Dermis blood vessel endothelial cell (primary cell): ENCODE measurements at regions not wholly inside any gene's neighbourhood (a gene's known extent, or its start where the extent isn't known, plus 50 kb on each side); places are given as distances from the start of the nearest gene placed in this dataset.
"Not testable (repeated sequence)": the region's sequence is repeated elsewhere in the genome, so short reads cannot be mapped to it uniquely, and the experiment has no call there.

ENCODE experiments used
- DNase-seq: peaks from one replicate; pipeline ENCODE4 v3.0.0; 2010

DNA sequence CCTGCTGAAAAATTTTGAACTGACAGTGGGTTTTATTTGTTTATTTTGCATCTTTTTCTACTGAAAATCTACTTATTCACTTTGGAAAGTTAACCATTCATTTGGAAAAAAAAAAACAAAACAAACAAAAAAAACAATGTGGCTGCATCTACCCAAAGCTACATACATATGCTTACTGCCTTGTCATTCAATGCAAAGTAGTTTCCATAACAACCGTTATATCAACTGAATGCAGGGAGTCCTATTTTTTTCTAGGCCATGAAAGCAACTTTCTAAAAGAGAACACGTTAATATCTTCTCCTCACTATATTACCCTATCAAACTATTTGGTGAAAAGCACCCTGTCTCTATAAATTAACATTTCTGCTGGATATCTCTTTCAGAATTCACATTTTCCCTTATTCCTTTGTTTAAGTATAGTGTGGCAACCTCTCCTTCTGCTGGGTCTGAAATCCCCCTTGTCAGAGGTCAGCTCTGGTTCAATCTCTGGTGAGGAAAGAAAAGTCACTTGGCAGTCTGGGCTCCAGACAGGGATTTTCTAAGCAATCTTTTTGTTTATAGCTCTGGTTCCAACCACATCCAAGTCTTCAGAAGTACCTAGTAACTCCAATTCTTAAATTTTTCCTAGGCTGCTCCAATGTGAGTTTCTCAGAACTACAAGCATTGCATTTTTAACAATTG, 528.4 kb upstream of the TOM1L1 start:
- DNase-seq = no peak

DNA sequence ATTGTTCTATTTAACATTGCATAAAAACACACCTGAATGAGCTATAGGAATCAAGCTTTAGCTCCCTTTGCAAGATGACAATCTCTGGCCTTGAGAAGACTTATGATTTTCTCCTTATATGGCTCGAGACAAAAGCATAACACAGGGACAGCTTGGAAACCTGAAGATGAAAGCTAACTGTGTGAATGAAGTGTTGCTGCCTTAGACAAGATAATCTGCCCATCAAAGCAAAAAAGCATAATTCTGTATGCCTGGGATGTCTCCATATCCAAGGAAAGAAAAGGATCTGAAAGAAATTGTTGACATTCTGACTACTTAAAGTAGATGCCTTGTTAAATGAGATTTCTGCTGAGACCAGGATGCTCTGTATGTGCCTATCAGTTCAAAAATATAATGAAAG, 526.7 kb upstream of the TOM1L1 start:
- DNase-seq = no peak

DNA sequence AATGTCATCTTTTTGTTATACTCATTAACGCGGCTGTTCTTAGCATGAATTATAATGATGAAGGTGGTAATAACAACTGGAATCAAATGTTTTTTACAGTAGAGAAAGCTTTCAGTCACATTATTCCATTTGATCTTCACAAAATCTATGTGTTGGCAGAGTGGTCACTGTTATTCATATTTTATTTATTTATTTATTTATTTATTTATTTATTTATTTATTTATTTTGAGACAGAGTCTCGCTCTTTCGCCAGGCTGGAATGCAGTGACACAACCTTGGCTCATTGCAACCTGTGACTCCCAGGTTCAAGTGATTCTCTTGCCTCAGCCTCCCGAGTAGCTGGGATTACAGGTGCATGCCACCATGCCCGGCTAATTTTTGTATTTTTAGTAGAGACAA, 524.2 kb upstream of the TOM1L1 start:
- not testable (repeated sequence) for DNase-seq

DNA sequence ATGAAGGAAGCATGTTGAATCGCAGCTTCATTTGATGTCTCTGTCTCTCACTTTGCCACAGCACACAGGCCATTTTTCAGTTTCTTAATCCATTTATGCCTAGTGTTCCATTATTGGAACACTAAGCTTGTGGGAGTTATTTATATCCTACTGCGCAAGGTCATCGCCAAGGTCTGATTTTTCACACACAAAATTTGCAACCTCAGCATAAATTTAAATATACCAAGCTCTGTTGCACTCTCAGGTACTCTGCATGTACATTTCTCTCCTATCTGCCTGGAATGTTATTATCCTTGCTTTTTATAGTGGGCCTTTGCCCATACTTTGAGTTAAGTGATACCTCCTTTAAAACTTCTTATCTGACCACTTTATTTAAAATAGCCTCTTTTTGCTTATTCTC, 519.2 kb upstream of the TOM1L1 start:
- no peak for DNase-seq

DNA sequence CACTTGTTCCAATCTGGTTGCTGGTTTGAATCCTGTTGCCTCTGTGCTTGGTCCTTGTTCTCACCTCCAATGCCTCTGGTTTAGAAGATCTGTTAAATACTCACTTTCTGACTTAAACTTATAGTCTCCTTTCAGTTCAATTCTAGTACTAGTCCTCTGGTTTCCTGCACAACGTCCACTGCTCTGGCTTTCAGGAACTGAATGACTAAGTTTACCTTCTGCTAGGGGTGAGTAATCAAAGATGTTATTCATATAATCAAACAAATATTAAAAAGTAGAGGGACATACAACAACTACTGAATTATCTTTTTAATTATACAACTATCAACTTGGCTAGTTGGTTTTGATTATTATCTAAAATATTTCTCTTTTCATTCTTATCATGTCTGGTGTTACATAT, 496.4 kb upstream of the TOM1L1 start:
- no peak for DNase-seq

DNA sequence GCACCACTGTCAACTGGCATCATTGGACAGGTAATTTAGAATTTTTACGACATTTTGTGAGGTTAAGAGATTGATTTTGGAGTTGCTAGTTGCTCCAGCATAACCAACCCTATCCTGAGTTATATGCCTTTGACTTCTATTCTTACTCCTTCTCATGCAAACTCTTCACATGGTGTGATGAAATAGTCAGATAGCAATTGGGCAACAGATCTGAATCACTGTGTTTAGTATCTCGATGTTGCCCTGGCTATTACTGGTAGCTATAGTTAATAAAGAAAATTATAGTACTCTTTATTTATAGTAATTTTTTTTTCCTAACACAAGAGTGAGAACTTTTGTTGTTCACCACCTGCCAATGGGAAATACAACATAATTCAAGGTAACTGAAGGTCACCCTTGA, 494.8 kb upstream of the TOM1L1 start:
- DNase-seq = no peak

DNA sequence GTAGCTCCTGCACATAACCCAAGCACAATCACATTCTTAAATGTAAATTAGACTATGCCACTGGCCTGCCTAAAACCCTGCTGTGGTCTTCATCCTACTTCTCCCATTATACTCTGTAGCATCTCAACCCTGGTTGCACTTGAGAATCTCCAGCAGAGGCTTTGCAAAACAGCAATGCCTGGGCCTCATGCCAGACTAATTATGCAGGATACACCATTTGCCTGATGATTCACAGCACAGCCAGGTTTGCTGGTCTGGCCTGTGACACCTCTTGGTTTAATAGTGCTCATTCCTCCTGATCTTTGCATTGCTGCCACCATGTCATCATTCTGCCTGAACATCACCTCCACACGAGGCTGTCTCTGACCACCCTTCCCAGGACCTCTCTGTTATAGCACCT, 491.9 kb upstream of the TOM1L1 start:
- DNase-seq = no peak

DNA sequence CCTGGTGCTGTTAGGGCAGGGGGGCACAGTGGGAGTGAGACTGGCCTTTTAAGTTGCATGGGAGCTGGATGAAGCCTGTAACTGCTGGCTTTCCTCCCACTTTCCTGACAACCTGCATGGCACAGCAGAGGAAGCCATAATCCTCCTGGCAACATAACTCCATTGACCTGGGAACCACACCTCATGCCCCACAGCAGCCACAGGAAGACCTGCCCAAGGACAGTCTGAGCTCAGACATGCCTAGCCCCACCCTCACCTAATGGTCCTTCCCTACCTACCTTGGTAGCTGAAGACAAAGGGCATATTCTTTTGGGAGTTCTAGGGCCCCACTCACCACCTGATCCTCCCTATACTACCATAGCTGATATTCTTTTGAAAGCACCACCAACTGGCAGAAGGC, 482.2 kb upstream of the TOM1L1 start:
- DNase-seq = no peak

DNA sequence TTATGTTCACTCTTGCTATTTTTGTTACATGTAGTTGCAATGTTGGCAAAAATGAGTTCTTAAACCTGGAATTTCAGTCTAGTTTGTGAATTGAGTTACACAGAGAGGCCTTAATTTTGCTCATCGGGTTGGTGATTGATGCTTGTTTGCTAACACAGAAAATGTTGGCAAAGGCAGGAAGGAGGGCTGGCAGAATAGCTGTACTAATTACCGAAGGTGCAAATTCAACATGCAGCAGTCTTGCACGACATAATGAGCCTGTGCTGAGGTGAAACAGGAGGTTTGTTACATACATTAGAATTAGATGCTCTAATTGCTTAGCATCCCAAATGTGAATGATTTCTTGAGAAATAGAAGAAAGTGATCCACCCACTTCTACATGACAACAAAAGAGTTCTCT, 475.0 kb upstream of the TOM1L1 start:
- DNase-seq = no peak

DNA sequence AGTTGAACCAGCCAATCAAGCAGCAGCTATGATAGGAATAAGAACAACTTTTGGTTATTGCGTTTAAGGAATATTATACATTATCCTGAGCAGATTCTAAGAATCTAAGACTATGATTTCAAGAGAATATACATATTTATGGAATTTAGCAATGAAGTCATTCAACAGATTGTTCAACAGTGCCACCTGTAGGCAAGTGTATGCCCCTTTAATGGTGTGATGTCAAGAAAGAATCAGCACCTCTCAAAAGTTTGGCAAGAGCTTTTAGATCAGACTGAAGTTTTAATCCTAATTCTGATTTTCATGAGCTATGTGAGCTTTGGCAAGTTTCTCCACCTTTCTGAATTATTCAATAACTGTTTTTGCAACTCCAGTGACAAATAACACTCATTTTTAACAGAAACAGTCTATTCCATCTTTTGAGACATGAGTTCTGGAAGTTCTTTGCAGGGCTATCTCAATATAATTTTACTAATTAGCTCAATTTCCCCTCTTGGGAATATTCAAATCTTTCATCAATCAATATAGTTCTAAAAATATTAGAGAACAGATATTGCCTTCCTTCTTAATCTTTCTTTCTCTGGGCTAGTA, 474.3 kb upstream of the TOM1L1 start:
- no peak for DNase-seq

DNA sequence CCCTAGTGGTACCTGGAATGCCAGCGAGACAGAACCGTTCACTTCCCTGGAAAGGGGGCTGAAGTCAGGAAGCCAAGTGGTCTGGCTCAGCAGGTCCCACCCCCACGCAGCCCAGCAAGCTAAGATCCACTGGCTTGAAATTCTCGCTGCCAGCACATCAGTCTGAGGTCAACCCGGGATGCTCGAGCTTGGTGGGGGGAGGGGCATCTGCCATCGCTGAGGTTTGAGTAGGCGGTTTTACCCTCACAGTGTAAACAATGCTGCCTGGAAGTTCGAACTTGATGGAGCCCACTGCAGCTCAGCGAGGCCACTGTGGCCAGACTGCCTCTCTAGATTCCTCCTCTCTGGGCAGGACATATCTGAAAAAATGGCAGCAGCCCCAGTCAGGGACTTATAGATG, 464.7 kb upstream of the TOM1L1 start:
- DNase-seq = no peak

DNA sequence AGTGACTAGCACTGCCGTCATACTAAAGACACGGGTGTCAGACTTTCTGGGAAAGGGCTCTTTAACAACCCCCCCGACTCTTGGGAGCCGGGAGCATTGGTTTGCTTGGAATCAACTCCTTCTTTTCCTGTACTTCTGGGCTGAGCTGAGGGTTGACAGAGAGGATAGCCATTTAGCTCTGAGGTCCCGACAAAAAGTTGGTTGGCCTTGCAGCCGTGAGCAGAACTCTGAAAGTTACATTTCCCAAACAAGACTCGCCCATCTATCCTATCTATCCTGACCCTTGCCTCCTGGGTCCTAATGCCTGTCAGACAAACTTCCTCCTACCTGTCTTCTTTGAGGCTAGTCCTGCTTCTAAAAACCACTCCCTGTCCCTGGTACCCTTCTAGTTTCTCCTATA, 460.8 kb upstream of the TOM1L1 start:
- DNase-seq = no peak

DNA sequence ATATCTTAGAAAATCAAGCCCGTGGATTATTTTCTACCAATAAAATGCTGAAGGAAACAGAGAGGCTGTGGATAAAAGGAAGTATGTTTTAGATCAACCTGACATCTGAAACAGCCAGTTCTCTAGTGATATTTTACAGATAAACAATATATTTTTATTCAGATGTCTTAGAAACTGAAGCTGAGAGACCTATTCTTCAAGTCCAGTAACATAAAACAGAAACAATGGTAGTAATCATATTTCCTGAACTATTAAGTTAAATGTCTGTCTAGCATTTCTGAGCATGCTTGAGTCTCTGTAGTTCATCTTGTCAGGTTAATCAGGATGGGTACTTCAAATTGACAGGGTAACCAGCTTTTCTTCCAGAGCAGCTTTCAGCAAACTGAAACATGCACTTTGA, 449.6 kb upstream of the TOM1L1 start:
- DNase-seq = no peak

DNA sequence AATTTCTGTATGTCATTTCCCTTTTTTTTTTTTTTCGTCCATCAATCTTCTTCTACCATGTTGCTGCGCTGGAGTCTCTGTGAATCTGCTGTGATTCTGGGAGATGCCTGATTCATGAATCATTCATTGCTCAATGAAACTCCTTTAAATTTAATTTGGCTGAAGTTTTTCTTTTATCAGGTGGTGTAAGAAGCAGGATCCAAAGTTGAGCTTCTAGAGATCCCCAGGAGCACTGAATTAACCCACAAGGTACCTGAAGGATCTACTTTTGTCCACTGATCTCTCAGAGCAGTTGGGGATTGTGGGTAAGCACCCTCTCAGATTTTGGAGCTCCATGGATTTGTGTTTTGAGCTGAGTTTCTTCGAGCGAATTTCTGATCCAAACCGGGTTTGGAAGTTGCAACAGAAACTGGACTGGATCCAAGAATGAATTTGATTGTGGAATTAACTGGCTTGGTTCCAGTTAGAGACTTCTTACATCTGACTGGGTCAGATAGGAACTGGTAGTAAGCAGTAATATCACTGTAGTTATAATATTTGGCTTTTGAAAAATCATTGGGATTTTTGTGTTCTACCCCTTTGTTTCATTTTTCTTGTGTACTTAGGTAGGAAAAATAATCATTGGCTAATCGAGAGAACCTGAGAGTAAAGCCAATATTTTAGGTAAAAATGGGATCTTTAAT, 447.8 kb upstream of the TOM1L1 start:
- no peak for DNase-seq

DNA sequence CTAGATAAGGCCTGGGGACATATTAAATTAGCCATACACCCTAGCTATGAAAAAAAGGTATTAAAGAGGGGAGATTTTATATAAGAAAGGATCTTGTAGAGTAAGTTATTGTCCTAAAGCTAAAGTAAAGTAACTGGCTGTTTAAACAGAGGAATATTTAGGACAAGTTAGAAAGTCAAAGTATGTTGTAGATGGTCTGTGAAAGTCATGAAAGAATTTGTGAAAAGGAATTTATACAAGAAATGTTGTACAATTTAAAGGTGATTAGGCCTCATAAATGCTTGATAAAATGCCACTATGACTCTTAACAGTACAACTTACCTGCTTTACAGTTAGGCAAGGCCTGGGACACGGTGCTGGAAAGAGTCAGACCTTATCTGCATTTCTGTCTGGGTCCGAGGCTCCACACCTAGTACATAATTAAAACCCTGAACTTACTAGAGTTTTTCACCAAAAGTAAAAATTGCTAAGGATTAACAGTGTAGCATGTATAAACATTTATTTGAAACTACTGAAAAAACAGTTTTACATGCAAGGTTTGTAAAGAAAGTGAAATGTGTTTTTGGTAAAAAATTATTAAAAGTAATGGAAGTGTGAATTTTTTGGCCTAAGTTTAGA, 445.3 kb upstream of the TOM1L1 start:
- DNase-seq = no peak

DNA sequence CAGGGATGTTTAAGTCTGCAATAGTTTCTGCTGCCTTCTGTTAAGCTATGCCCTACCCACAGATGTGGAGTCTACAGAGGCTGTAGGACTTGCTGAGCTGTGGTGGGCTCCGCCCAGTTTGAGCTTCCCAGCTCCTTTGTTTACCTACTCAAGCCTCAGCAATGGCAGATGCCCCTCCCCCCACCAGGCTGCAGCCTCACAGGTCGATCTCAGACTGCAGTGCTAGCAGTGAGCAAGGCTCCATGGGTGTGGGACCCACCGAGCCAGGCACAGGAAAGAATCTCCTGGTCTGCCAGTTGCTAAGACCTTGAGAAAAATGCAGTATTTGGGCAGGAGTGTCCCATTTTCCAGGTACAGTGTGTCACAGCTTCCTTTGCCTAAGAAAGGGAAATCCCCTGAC, 435.2 kb upstream of the TOM1L1 start:
- DNase-seq = not testable (repeated sequence)

DNA sequence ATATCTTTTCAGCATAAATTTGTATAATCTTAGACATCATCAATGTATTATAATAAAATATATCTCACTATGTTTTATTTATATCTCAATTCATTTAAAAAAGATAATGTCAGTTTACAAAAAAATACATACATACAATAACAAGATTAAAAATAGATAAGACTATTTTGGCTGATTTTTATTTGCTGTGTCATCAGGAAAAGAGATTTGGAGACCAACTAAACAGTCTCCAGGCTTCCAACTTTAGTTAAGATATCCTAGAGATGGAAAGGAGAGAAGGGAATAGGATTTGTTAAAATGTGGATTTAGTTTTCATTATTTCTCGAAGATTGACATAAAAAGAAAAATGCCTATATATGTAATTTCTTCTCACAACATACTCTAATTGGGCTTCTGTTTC, 433.8 kb upstream of the TOM1L1 start:
- DNase-seq = no peak

DNA sequence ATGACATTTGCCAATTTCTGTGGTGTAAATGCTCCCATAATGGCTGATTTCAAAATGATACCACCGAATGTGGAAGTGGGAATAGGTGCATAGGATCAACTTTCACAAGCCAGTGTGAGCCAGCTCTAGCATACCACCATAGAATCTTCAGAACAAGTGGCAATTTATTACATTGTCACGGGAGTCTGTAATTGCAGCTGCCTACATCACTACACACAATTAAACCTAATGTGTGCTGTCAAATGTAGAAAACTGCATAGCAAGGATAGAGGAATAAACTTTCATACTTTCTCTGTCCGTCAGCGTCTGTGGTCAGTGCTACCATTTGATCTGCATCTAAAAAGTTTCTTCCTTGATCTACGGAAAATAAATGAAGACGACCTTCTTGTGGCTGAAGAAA, 417.8 kb upstream of the TOM1L1 start:
- DNase-seq = no peak

DNA sequence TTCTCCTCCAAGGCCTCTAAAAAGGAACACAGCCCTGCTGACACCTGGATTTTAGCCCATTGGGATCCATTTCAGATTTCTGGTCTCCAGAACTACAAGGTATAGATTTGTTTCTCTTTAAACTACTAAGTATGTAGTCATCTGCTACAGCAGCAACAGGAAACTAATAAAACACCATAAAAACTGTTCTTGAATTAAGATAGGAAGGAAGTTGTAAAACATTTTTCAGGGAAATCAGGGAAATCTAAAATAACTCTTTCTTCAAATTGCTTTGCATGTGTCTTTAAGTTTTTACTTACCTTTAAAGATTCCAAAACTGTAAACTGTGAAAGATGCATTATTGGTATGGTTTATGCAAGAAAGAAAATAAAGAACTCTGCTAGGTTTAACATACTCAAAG, 407.0 kb upstream of the TOM1L1 start:
- DNase-seq = no peak

DNA sequence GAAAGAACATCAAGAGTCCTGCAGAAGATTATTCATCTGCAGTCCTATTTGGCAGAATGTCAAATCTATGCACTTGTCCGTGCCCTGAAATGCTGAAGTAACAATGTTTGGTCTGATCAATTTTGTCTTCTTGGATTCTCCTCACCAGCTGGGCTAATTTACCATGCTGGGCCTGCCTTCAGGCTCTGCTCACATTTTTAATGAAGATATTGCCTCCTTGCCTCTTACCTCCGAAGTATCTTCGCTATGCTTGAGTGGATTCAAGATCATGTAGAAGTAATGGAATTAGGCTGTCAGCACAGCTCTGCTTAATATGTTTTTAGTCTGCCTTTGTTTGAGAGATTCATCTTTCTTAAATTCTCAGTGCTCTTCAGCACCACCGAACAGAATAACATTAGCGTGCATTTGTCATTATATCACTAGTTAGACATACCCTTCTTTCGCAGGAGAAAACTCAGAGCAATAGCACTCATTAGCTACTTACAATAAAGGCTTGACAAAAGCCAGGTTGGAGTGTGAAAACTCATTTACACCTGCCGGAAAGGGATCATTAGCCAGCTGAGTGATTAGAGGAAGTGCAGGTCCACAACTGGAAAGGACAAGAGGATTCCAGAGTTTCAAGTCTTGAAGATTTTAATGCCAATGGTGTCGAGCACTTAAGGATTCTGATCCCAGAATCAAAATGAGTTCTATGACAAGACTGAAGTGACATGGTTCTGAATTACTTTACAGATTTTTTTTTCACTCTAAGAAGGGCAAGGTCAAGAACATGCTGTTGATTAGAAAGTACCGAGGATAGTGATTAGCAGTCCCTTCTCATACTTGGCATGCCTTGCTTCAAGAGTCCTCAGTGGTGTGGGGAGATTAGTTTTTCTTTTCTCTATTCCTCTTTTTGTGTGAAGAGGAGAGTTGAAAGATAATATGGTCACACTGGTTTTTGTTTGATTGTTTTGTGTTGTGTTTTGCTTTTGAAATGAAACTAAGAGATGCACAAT, 405.6 kb upstream of the TOM1L1 start:
- DNase-seq = no peak

DNA sequence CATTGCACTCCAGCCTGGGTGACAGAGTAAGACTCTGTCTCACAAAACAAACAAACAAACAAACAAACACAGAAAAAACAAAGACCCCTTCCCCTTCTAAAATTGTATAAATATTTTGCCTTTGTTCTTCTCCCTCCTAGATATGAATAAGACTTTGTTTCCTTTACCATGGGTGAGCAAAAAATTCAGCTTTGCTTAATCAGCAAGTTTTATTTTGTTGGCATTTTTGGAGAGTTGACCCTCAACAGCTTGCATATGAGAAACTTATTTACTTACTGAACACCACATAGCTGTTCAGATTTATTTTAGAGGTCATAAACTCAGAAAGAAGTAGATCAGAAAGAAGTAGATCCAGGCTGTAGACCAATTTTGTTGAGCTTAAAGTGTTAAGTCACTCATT, 395.2 kb upstream of the TOM1L1 start:
- DNase-seq = no peak

DNA sequence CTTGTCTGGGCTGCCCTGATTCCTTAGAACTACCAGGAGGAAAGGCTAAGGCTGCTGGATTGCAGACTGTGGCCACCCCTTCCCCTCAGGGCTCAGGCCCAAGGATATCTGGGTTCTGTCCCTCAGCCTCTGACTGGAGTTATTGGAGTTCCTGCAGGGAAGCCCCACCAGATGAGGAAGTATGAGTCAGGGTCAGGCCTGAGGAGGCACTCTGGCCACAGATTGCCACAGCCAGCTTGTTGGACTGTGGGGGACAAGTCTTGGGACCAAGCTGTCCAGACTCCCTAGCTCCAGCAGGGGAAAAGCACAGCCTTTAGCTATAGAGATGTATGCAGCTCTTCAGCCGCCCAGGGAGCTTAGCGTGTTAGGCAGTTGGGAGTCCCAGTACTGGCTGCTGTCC, 381.9 kb upstream of the TOM1L1 start:
- no peak for DNase-seq

DNA sequence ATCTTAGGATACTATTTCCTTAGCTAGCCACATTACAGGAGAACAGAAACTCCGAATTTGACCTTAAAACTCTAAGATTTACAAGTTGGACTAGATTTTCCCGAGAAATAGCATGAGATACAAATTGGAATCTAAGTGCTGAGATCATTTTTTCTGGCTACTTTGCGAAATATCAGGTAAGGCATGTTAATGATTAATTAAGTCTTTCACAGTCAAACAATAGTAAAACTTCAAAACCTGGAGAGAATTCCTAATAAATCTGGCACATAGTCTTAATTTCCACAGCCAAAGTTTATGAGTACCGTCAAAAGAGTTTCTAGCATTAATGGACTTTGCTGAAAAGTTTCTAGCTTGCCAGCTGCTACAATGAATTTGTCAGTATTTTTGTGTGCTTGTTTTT, 379.5 kb upstream of the TOM1L1 start:
- no peak for DNase-seq
